OCI-LY7 (cell line): ENCODE measurements at regions not wholly inside any gene's neighbourhood (a gene's known extent, or its start where the extent isn't known, plus 50 kb on each side); places are given as distances from the start of the nearest gene placed in this dataset.

Source experiments
- BruUV-seq: library from RNA; stranded (reverse); fragments of 400-500 nt; replicated peaks from 2 replicates; lab custom pipeline; 2021; lab: Mats Ljungman, UMichigan
- CTCF ChIA-PET: fragments of 300-600 bp; sonication (Branson Sonifier 250); formaldehyde crosslinking; loops from one replicate; lab custom pipeline; 2022; ENCODE audit warnings: antibody characterized with exemption; ENCODE audit not compliant: unreplicated experiment; lab: Charles Lee
- POLR2A ChIA-PET: fragments of 300-600 bp; sonication (Branson Sonifier 250); formaldehyde crosslinking; loops from one replicate; lab custom pipeline; 2022; ENCODE audit warnings: antibody characterized with exemption; lab: Charles Lee
- DNase-seq: peaks from one replicate; pipeline ENCODE4 v3.0.0-alpha.2; 2015; ENCODE audit warnings: low spot score
- H2AFZ ChIP-seq: fragments of 200-600 bp; sonication (generic), shearing (Covaris generic); 2 replicates; pipeline ENCODE4 v1.6.1; 2014; ENCODE audit warnings: mild to moderate bottlenecking, antibody characterized with exemption, low read length, moderate library complexity
- H3K27ac ChIP-seq: fragments of 200-600 bp; sonication (generic); 2 replicates; pipeline ENCODE4 v1.5.1; 2014; ENCODE audit warnings: mixed run types, low read depth, mild to moderate bottlenecking, moderate library complexity, low read length, inconsistent platforms; ENCODE audit not compliant: poor library complexity, severe bottlenecking
- H3K36me3 ChIP-seq: fragments of 200-600 bp; sonication (generic); 2 replicates; pipeline ENCODE4 v1.6.1; 2014; ENCODE audit warnings: mild to moderate bottlenecking, antibody characterized with exemption, low read length, moderate library complexity, mixed read lengths; ENCODE audit not compliant: insufficient read depth
- H3K4me1 ChIP-seq: fragments of 200-600 bp; sonication (generic); 2 replicates; pipeline ENCODE4 v1.5.1; 2014; ENCODE audit warnings: mild to moderate bottlenecking, low read length; ENCODE audit not compliant: insufficient read depth, poor library complexity, severe bottlenecking
- H3K4me2 ChIP-seq: fragments of 200-600 bp; sonication (generic); 2 replicates; pipeline ENCODE4 v1.6.1; 2014; ENCODE audit warnings: mild to moderate bottlenecking, low read length
- H3K4me3 ChIP-seq: fragments of 200-600 bp; sonication (generic); 2 replicates; pipeline ENCODE4 v1.5.1; 2014; ENCODE audit warnings: mild to moderate bottlenecking, low read depth, low read length; ENCODE audit not compliant: poor library complexity, severe bottlenecking
- H3K79me2 ChIP-seq: fragments of 200-600 bp; sonication (generic); 2 replicates; pipeline ENCODE4 v1.6.1; 2016; ENCODE audit warnings: low read depth, mild to moderate bottlenecking, low read length, moderate library complexity, mixed read lengths; ENCODE audit not compliant: insufficient read depth
- H3K9me2 ChIP-seq: fragments of 200-600 bp; sonication (generic); 2 replicates; pipeline ENCODE4 v1.6.1; 2016; ENCODE audit warnings: mild to moderate bottlenecking, low read length, mixed read lengths; ENCODE audit not compliant: insufficient read depth
- H3K9me3 ChIP-seq: fragments of 200-600 bp; sonication (generic); 2 replicates; pipeline ENCODE4 v1.6.1; 2014; ENCODE audit warnings: mild to moderate bottlenecking, mixed run types, low read length, mixed read lengths
- H4K20me1 ChIP-seq: fragments of 200-600 bp; sonication (generic); 2 replicates; pipeline ENCODE4 v1.6.1; 2014; ENCODE audit warnings: mild to moderate bottlenecking, antibody characterized with exemption, low read length, moderate library complexity, mixed read lengths; ENCODE audit not compliant: insufficient read depth
- EZH2phosphoT487 ChIP-seq: fragments of 200-600 bp; sonication (generic); IDR thresholded peaks from 2 replicates; pipeline ENCODE4 v1.6.1; 2018; ENCODE audit warnings: low read depth, borderline replicate concordance, mild to moderate bottlenecking, mixed run types, antibody characterized with exemption, low read length, moderate library complexity, mixed read lengths
- intact Hi-C: fragments of 100-400 bp; cut with micrococcal nuclease; formaldehyde crosslinking; loops from one replicate; pipeline ENCODE4 v1.10.0; 2022; ENCODE audit not compliant: unreplicated experiment
- TF ChIP-seq, protein P1 (sequence below): fragments of 200-600 bp; sonication (generic); conservative IDR thresholded peaks from 2 replicates; pipeline ENCODE4 v1.5.1; 2014; ENCODE audit warnings: mild to moderate bottlenecking, antibody characterized with exemption, low read length, moderate library complexity, mixed read lengths

DNA sequence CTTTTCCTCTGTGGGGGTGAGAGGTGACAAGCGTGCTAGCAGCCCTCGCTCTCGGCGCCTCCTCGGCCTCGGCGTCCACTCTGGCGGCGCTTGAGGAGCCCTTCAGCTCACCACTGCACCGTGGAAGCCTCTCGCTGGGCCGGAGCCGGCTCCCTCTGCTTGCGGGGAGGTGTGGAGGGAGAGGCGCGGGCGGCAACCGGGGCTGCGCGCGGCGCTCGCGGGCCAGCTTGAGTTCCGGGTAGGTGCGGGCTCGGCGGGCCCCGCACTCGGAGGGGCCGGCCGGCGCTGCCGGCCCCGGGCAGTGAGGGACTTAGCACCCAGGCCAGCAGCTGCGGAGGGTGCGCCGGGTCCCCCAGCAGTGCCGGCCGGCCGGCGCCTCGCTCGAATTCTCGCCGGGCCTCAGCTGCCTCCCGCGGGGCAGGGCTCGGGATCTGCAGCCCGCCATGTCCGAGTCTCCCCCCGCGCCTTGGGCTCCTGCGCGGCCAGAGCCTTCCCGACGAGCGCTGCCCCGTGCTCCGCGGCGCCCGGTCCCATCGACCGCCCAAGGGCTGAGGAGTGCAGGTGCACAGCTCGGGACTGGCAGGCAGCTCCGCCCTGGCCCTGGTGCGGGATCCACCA is 352.8 kb upstream of the PODXL start:
- BruUV-seq: no TSS peak
- CTCF ChIA-PET: no interaction called here
- no peaks in the 10 kb centered on the region for H3K36me3 ChIP-seq
- H3K4me3 ChIP-seq: no peak overlapping the region
- no peak overlapping the region for H3K27ac ChIP-seq
- no peaks in the 10 kb centered on the region for H3K79me2 ChIP-seq
- H3K9me2 ChIP-seq: no peaks in the 10 kb centered on the region
- H3K4me1 ChIP-seq: no peaks in the 10 kb centered on the region
- no peak for TF ChIP-seq EZH2phosphoT487
- TF ChIP-seq, protein P1, sequence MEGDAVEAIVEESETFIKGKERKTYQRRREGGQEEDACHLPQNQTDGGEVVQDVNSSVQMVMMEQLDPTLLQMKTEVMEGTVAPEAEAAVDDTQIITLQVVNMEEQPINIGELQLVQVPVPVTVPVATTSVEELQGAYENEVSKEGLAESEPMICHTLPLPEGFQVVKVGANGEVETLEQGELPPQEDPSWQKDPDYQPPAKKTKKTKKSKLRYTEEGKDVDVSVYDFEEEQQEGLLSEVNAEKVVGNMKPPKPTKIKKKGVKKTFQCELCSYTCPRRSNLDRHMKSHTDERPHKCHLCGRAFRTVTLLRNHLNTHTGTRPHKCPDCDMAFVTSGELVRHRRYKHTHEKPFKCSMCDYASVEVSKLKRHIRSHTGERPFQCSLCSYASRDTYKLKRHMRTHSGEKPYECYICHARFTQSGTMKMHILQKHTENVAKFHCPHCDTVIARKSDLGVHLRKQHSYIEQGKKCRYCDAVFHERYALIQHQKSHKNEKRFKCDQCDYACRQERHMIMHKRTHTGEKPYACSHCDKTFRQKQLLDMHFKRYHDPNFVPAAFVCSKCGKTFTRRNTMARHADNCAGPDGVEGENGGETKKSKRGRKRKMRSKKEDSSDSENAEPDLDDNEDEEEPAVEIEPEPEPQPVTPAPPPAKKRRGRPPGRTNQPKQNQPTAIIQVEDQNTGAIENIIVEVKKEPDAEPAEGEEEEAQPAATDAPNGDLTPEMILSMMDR: no peak
- no peak overlapping the region for H2AFZ ChIP-seq
- H4K20me1 ChIP-seq: no peaks in the 10 kb centered on the region
- intact Hi-C loops: no loop called here
- DNase-seq: no peak
- POLR2A ChIA-PET: no interaction called here
- no peak overlapping the region for H3K4me2 ChIP-seq
- H3K9me3 ChIP-seq: no peaks in the 10 kb centered on the region

DNA sequence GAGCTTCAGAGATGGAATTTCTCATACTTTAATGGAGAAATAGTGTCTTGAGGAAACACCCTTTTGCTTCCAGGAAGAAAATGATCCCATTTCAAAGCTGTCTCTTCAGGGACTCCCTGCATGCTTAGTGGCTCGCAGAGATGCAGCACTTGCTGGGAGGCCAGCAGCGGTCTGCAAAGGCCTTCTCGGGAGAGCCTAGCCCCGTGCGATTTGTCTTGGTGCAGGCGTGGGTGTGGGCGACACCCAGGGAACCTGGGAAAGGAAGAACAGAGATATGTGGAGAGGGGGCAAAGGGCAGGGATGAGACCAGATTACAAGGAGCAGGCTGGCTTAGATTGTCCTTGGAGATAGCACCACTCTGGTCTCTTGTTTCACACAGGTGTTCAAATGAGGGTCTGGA is 352.3 kb upstream of the PODXL start:
- Histone ChIP-seq H3K4me3 (no peak overlapping the region), H3K9me3 (no peaks in the 10 kb centered on the region), H3K79me2 (no peaks in the 10 kb centered on the region), H2AFZ (no peak overlapping the region), H3K4me1 (no peaks in the 10 kb centered on the region), H3K4me2 (no peak overlapping the region), H3K36me3 (no peaks in the 10 kb centered on the region), H3K27ac (no peak overlapping the region), H4K20me1 (no peaks in the 10 kb centered on the region), H3K9me2 (no peaks in the 10 kb centered on the region)
- BruUV-seq: no TSS peak
- ChIA-PET CTCF (no interaction called here), POLR2A (no interaction called here)
- no peak for DNase-seq
- TF ChIP-seq, protein P1: no peak
- no peak for TF ChIP-seq EZH2phosphoT487
- intact Hi-C loops: no loop called here

GRCh38 chr7:131905471-131905973 is 349.1 kb upstream of the PODXL start:
- Histone ChIP-seq H3K4me3 (no peak overlapping the region), H3K4me2 (no peak overlapping the region), H3K4me1 (no peaks in the 10 kb centered on the region), H3K79me2 (no peaks in the 10 kb centered on the region), H3K9me2 (no peaks in the 10 kb centered on the region), H3K9me3 (no peaks in the 10 kb centered on the region), H3K27ac (no peak overlapping the region), H3K36me3 (no peaks in the 10 kb centered on the region), H2AFZ (no peak overlapping the region), H4K20me1 (no peaks in the 10 kb centered on the region)
- TF ChIP-seq EZH2phosphoT487: no peak
- TF ChIP-seq, protein P1: no peak
- no peak for DNase-seq
- CTCF ChIA-PET: no interaction called here
- intact Hi-C loops: no loop called here
- POLR2A ChIA-PET: interaction anchor here (0.5 to 0.6 kb wide), 2 partner anchors 16 to 22 kb away, joined by 3 to 6 read pairs; no protein-coding TSS in a partner anchor
- BruUV-seq: no TSS peak
